Naive thymus-derived CD4-positive, alpha-beta T cell (primary cell): ENCODE measurements at regions not wholly inside any gene's neighbourhood (a gene's known extent, or its start where the extent isn't known, plus 50 kb on each side); places are given as distances from the start of the nearest gene placed in this dataset.
A peak's percentile ranks its signal among the peaks of the same experiment; 100 is the strongest.

Experiments used
- ATAC-seq: fragments of 150-1000 bp; cut with Tn5 transposase; 2 replicates; pipeline ENCODE4 v1.10.0; 2021; ENCODE audit warnings: mild to moderate bottlenecking, moderate library complexity
- CTCF ChIA-PET: fragments of 350-600 bp; sonication (Branson Sonifier 250); formaldehyde crosslinking; loops from one replicate; lab custom pipeline; 2021; ENCODE audit warnings: antibody characterized with exemption; lab: Charles Lee
- POLR2A ChIA-PET: fragments of 350-600 bp; sonication (Branson Sonifier 250); formaldehyde crosslinking; loops from one replicate; lab custom pipeline; 2021; ENCODE audit warnings: antibody characterized with exemption, inconsistent platforms; lab: Charles Lee
- DNase-seq, 9 donors: peaks; one replicate each; pipeline versions ENCODE4 v3.0.0 to v3.0.0-alpha.2; 2020 to 2022; ENCODE audit warnings: mixed read lengths in 1 of 9
- H3K27ac ChIP-seq: one replicate; pipeline ENCODE4 v1.7.0; 2013; ENCODE audit warnings: mild to moderate bottlenecking, low read depth, low read length, moderate library complexity
- H3K27me3 ChIP-seq, 2 donors: one replicate each; pipeline ENCODE4 v1.7.0; 2013; ENCODE audit warnings: low read length in 2 of 2, mild to moderate bottlenecking in 2 of 2, moderate library complexity in 2 of 2; ENCODE audit not compliant: control insufficient read depth in 2 of 2, insufficient read depth in 2 of 2
- H3K36me3 ChIP-seq, 3 experiments: 1 replicate in 2 of 3; 2 replicates in 1 of 3; pipeline ENCODE4 v1.7.0; 2013; ENCODE audit warnings: low read length in 3 of 3, mild to moderate bottlenecking in 3 of 3, moderate library complexity in 1 of 3; ENCODE audit not compliant: insufficient read depth in 3 of 3, control insufficient read depth in 2 of 3
- H3K4me1 ChIP-seq, 2 donors: one replicate each; pipeline ENCODE4 v1.7.0; 2013; ENCODE audit warnings: low read length in 2 of 2, mild to moderate bottlenecking in 2 of 2, moderate library complexity in 1 of 2; ENCODE audit not compliant: control insufficient read depth in 2 of 2, insufficient read depth in 2 of 2
- H3K4me3 ChIP-seq: 2 replicates; pipeline ENCODE4 v1.7.0; 2013; ENCODE audit warnings: mild to moderate bottlenecking, low read length
- H3K9me3 ChIP-seq, 3 experiments: 1 replicate in 2 of 3; 2 replicates in 1 of 3; pipeline ENCODE4 v1.7.0; 2013; ENCODE audit warnings: low read length in 3 of 3; ENCODE audit not compliant: control insufficient read depth in 2 of 3
- H3K27ac Mint-ChIP-seq, 9 donors: one replicate each; pipeline ENCODE4 v1.8.0; 2020 to 2022; ENCODE audit warnings: mixed read lengths in 9 of 9, mild to moderate bottlenecking in 8 of 9, moderate library complexity in 5 of 9, inconsistent platforms in 2 of 9
- H3K27me3 Mint-ChIP-seq, 5 donors: one replicate each; pipeline ENCODE4 v1.8.0; 2021 to 2022; ENCODE audit warnings: mixed read lengths in 5 of 5, mild to moderate bottlenecking in 1 of 5
- H3K36me3 Mint-ChIP-seq, 5 donors: one replicate each; pipeline ENCODE4 v1.8.0; 2020 to 2022; ENCODE audit warnings: mixed read lengths in 5 of 5, mild to moderate bottlenecking in 3 of 5, inconsistent platforms in 1 of 5
- H3K4me1 Mint-ChIP-seq, 7 donors: one replicate each; pipeline ENCODE4 v1.8.0; 2020 to 2022; ENCODE audit warnings: mixed read lengths in 7 of 7, mild to moderate bottlenecking in 3 of 7, inconsistent platforms in 1 of 7
- H3K4me3 Mint-ChIP-seq, 10 donors: one replicate each; pipeline ENCODE4 v1.8.0; 2020 to 2022; ENCODE audit warnings: mild to moderate bottlenecking in 10 of 10, mixed read lengths in 10 of 10, moderate library complexity in 6 of 10, inconsistent platforms in 2 of 10
- H3K9me3 Mint-ChIP-seq, 11 donors: one replicate each; pipeline ENCODE4 v1.8.0; 2020 to 2022; ENCODE audit warnings: mixed read lengths in 11 of 11, mild to moderate bottlenecking in 4 of 11, inconsistent platforms in 1 of 11, moderate library complexity in 1 of 11
- intact Hi-C, 2 donors: fragments of 100-400 bp; cut with micrococcal nuclease; formaldehyde crosslinking; loops; one replicate each; pipeline ENCODE4 v1.15.1; 2023

DNA sequence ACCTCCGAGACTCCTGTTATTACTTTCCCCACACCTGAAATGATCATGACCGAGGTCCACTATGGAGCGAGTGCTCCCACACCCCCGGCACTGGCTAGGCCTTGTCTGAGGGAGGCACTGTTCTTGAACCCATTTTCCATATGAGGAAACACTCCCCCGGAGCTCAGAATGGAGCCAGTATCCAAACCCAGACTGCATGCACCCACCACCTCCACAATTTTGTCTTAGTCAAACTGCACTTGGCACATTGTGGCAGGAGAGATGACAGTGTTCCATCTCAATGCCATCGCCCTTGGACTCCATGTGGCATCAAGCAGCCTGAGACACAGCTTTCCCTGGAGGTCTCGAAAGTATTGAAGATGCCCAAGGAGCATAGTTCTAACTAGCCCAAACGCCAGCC lies 154.1 kb downstream of the NUP210 start:
- intact Hi-C loops: no loop called here
- H3K4me1 Mint-ChIP-seq: peaks cover 6 to 15% (median 12%) of the 10 kb centered on the region in 7 donors
- POLR2A ChIA-PET: no interaction called here
- Histone ChIP-seq H3K27ac (no peak overlapping the region), H3K27me3 (peaks cover 0 to 2% of the 10 kb centered on the region in 2 donors), H3K9me3 (no peaks in the 10 kb centered on the region), H3K4me1 (peaks cover 0 to 8% of the 10 kb centered on the region in 2 donors), H3K4me3 (no peak overlapping the region), H3K36me3 (no peaks in the 10 kb centered on the region)
- peaks cover 0 to 22% (median 2%) of the 10 kb centered on the region in 11 donors for H3K9me3 Mint-ChIP-seq
- no peak overlapping the region for H3K4me3 Mint-ChIP-seq
- peaks cover 0 to 8% (median 0%) of the 10 kb centered on the region in 5 donors for H3K36me3 Mint-ChIP-seq
- ATAC-seq: no peak
- CTCF ChIA-PET: interaction anchor here (0.8 kb wide), 1 partner anchor 200 kb away, joined by 4 read pairs; no protein-coding TSS in a partner anchor
- H3K27me3 Mint-ChIP-seq: peaks cover 0 to 21% (median 9%) of the 10 kb centered on the region in 5 donors
- DNase-seq: no peak
- H3K27ac Mint-ChIP-seq: no peak overlapping the region

- ATAC-seq: no peak
- intact Hi-C loops: no loop called here
- peaks cover 6 to 15% (median 12%) of the 10 kb centered on the region in 7 donors for H3K4me1 Mint-ChIP-seq
Measured at GRCh38 chr3:13265507-13265906, 154.6 kb downstream of the NUP210 start.

DNA sequence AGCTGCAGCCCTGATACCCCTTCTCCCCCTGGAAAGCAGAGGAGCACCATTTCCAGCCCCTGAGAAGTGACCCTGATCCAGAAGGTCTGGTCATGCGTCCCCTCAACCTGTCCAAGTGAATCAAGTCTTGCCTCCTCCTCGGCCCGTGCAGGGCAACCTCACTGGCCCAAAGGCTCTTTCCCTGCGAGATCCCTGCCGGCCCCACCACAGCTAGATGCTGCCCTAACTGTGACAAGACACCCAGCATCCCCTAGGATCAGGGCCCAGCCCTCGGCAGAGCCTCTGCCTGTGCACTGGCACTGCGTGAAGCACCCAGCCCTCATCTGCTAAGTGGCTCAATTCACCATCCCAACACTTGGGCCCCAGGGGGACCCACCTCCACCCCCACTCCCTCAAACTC lies 155.1 kb downstream of the NUP210 start:
- Mint-ChIP-seq H3K36me3 (peaks cover 0 to 8% (median 0%) of the 10 kb centered on the region in 5 donors), H3K27me3 (peaks cover 0 to 14% (median 6%) of the 10 kb centered on the region in 5 donors), H3K27ac (no peak overlapping the region), H3K9me3 (peaks cover 0 to 17% (median 2%) of the 10 kb centered on the region in 11 donors), H3K4me3 (no peak overlapping the region), H3K4me1 (peaks cover 6 to 15% (median 12%) of the 10 kb centered on the region in 7 donors)
- no peaks in the 10 kb centered on the region for H3K9me3 ChIP-seq
- intact Hi-C loops: no loop called here
- H3K4me1 ChIP-seq: peaks cover 0 to 8% of the 10 kb centered on the region in 2 donors
- peaks cover 0 to 2% of the 10 kb centered on the region in 2 donors for H3K27me3 ChIP-seq
- no peak overlapping the region for H3K4me3 ChIP-seq
- no peak for ATAC-seq
- no peak overlapping the region for H3K27ac ChIP-seq
- ChIA-PET CTCF (no interaction called here), POLR2A (no interaction called here)
- H3K36me3 ChIP-seq: no peaks in the 10 kb centered on the region
- DNase-seq: no peak

More at GRCh38 chr3:13265507-13265906, 154.6 kb downstream of the NUP210 start:
- no peak overlapping the region for H3K4me3 ChIP-seq
- peaks cover 0 to 8% of the 10 kb centered on the region in 2 donors for H3K4me1 ChIP-seq
- H3K9me3 Mint-ChIP-seq: peaks cover 0 to 22% (median 2%) of the 10 kb centered on the region in 11 donors
- H3K27ac Mint-ChIP-seq: no peak overlapping the region
- no peaks in the 10 kb centered on the region for H3K9me3 ChIP-seq
- H3K27me3 ChIP-seq: peaks cover 0 to 2% of the 10 kb centered on the region in 2 donors
- ChIA-PET CTCF (no interaction called here), POLR2A (no interaction called here)
- no peak for DNase-seq
- H3K36me3 Mint-ChIP-seq: peaks cover 0 to 8% (median 0%) of the 10 kb centered on the region in 5 donors
- no peak overlapping the region for H3K4me3 Mint-ChIP-seq
- H3K36me3 ChIP-seq: no peaks in the 10 kb centered on the region
- peaks cover 0 to 16% (median 6%) of the 10 kb centered on the region in 5 donors for H3K27me3 Mint-ChIP-seq
- H3K27ac ChIP-seq: no peak overlapping the region

GRCh38 chr3:13264468-13264795 lies 155.7 kb downstream of the NUP210 start:
- intact Hi-C loops: no loop called here
- Histone ChIP-seq H3K4me1 (peaks cover 0 to 8% of the 10 kb centered on the region in 2 donors), H3K27ac (no peak overlapping the region), H3K9me3 (no peaks in the 10 kb centered on the region), H3K27me3 (peaks cover 0 to 2% of the 10 kb centered on the region in 2 donors), H3K4me3 (no peak overlapping the region), H3K36me3 (no peaks in the 10 kb centered on the region)
- no peak for DNase-seq
- H3K9me3 Mint-ChIP-seq: peaks cover 0 to 11% (median 2%) of the 10 kb centered on the region in 11 donors
- ChIA-PET CTCF (no interaction called here), POLR2A (no interaction called here)
- H3K36me3 Mint-ChIP-seq: peaks cover 0 to 8% (median 0%) of the 10 kb centered on the region in 5 donors
- no peak overlapping the region for H3K4me3 Mint-ChIP-seq
- ATAC-seq: no peak
- H3K27ac Mint-ChIP-seq: no peak overlapping the region
- peaks cover 0 to 14% (median 6%) of the 10 kb centered on the region in 5 donors for H3K27me3 Mint-ChIP-seq
- H3K4me1 Mint-ChIP-seq: peaks cover 6 to 15% (median 12%) of the 10 kb centered on the region in 7 donors

- Histone ChIP-seq H3K27ac (no peak overlapping the region), H3K27me3 (peaks cover 0 to 2% of the 10 kb centered on the region in 2 donors), H3K4me1 (peaks cover 0 to 8% of the 10 kb centered on the region in 2 donors), H3K9me3 (no peaks in the 10 kb centered on the region), H3K36me3 (no peaks in the 10 kb centered on the region), H3K4me3 (no peak overlapping the region)
- no peak for ATAC-seq
- H3K27me3 Mint-ChIP-seq: peaks cover 0 to 13% (median 6%) of the 10 kb centered on the region in 5 donors
- no peak overlapping the region for H3K27ac Mint-ChIP-seq
- peaks cover 0 to 7% (median 0%) of the 10 kb centered on the region in 5 donors for H3K36me3 Mint-ChIP-seq
- POLR2A ChIA-PET: no interaction called here
- CTCF ChIA-PET: no interaction called here
- peaks cover 6 to 15% (median 12%) of the 10 kb centered on the region in 7 donors for H3K4me1 Mint-ChIP-seq
- no peak overlapping the region for H3K4me3 Mint-ChIP-seq
- H3K9me3 Mint-ChIP-seq: peaks cover 0 to 8% (median 2%) of the 10 kb centered on the region in 11 donors
- intact Hi-C loops: no loop called here
- DNase-seq: no peak
Measured at GRCh38 chr3:13263770-13264467, 156.2 kb downstream of the NUP210 start.

DNA sequence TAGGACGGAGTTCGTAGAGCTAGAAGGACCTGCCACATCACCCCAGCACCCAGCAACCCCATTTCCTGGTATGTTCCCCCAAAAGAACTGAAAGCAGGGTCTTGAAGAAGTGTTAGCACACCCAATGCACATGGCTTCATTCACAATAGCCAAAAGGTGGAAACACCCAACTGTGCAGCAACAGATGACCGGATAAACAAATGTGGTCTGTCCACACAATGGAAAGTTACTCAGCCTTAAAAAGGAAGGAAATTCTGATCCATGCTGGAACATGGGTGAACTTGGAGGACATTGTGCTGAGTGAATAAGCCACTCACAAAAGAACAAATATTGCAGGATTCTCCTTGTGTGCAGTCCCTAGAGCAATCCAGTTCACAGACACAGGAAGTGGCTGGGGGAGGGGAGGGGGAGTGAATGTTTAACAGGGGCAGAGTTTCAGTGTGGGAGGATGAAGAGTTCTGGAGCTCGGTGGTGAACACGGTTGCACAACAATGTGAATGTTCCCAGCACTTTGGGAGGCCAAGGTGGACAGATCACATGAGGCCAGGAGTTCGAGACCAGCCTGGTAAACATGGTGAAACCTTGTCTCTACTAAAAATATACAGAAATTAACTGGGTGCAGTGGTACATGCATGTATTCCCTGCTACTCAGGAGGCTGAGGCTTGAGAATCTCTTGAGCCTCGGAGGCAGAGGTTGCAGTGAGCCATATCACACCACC lies 157.5 kb downstream of the NUP210 start:
- peaks cover 0 to 2% (median 0%) of the 10 kb centered on the region in 11 donors for H3K9me3 Mint-ChIP-seq
- peaks cover 0 to 10% (median 4%) of the 10 kb centered on the region in 5 donors for H3K27me3 Mint-ChIP-seq
- peaks cover 6 to 15% (median 12%) of the 10 kb centered on the region in 7 donors for H3K4me1 Mint-ChIP-seq
- peaks cover 0 to 2% of the 10 kb centered on the region in 2 donors for H3K27me3 ChIP-seq
- CTCF ChIA-PET: no interaction called here
- peak overlapping the region in 2 of 10 donors; percentile 47 to 59 for H3K4me3 Mint-ChIP-seq
- no peak overlapping the region for H3K27ac ChIP-seq
- ATAC-seq (no peak), DNase-seq (peak in 3 of 9 donors; percentile 18 to 25 (median 23))
- no peaks in the 10 kb centered on the region for H3K9me3 ChIP-seq
- peaks cover 0 to 8% of the 10 kb centered on the region in 2 donors for H3K4me1 ChIP-seq
- POLR2A ChIA-PET: no interaction called here
- intact Hi-C loops: no loop called here
- peak overlapping the region in 6 of 9 donors; percentile 19 to 75 (median 59) for H3K27ac Mint-ChIP-seq
- no peaks in the 10 kb centered on the region for H3K36me3 ChIP-seq
- no peaks in the 10 kb centered on the region for H3K36me3 Mint-ChIP-seq
- no peak overlapping the region for H3K4me3 ChIP-seq
